A549 (cell line): ENCODE measurements at regions not wholly inside any gene's neighbourhood (a gene's known extent, or its start where the extent isn't known, plus 50 kb on each side); places are given as distances from the start of the nearest gene placed in this dataset.

ENCODE experiments used
- ATAC-seq, 2 experiments: fragments of 200-7000 bp in 1 of 2; fragments of >200 bp in 1 of 2; cut with Nextera tagmentation in 1 of 2; cut with Tn5 transposase in 1 of 2; 3 replicates each; pipeline versions ENCODE4 v1.8.0 to v1.9.1; 2018 to 2020; ENCODE audit warnings: mild to moderate bottlenecking in 1 of 2, moderate library complexity in 1 of 2
- CTCF ChIA-PET: fragments of 300-600 bp; sonication (Branson Sonifier 250); formaldehyde crosslinking; extraction: SDS; loops from one replicate; lab custom pipeline; 2021; ENCODE audit warnings: antibody characterized with exemption, inconsistent platforms; lab: Yijun Ruan, JAX
- POLR2A ChIA-PET: fragments of 350-600 bp; formaldehyde crosslinking; extraction: SDS; loops from one replicate; lab custom pipeline; 2021; ENCODE audit warnings: antibody characterized with exemption, inconsistent platforms; lab: Yijun Ruan, JAX
- DNase-seq, 2 experiments: peaks; one replicate each; pipeline versions ENCODE4 v3.0.0 to v3.0.0-alpha.2; 2011 to 2016; ENCODE audit warnings: low read depth in 1 of 2, low spot score in 1 of 2
- FAIRE-seq: peaks from 2 replicates; lab custom pipeline; 2011; peaks lifted over from hg19 to GRCh38; lab: Jason Lieb, UNC
- H3K27ac ChIP-seq, 2 experiments: fragments of >200 bp; sonication (Bioruptor Twin); formaldehyde crosslinking; 3 replicates each; pipeline ENCODE4 v1.5.1; 2016 to 2017
- H3K4me1 ChIP-seq: fragments of >200 bp; sonication (Bioruptor Twin); formaldehyde crosslinking; 3 replicates; pipeline ENCODE4 v1.6.1; 2016
- H3K4me2 ChIP-seq: fragments of >200 bp; sonication (Bioruptor Twin); formaldehyde crosslinking; 3 replicates; pipeline ENCODE4 v1.6.1; 2016
- H3K4me3 ChIP-seq: fragments of >200 bp; sonication (Bioruptor Twin); formaldehyde crosslinking; 3 replicates; pipeline ENCODE4 v1.5.1; 2016
- H3K9me3 ChIP-seq: fragments of >200 bp; sonication (Bioruptor Twin); formaldehyde crosslinking; 3 replicates; pipeline ENCODE4 v1.6.1; 2016
- CBX2 ChIP-seq: fragments of 200-600 bp; sonication (generic); IDR thresholded peaks from 2 replicates; pipeline ENCODE4 v1.6.1; 2016; ENCODE audit warnings: low read depth, mild to moderate bottlenecking, borderline replicate concordance
- CHD4 ChIP-seq: fragments of 200-600 bp; sonication (generic); IDR thresholded peaks from 2 replicates; pipeline ENCODE4 v1.6.1; 2016; ENCODE audit warnings: antibody characterized with exemption, mild to moderate bottlenecking, borderline replicate concordance
- ELK1 ChIP-seq: fragments of 150-350 bp; IDR thresholded peaks from 2 replicates; pipeline ENCODE4 v1.6.1; 2014; ENCODE audit warnings: low read depth, mild to moderate bottlenecking, low read length
- ESRRA ChIP-seq: fragments of 150-350 bp; IDR thresholded peaks from 2 replicates; pipeline ENCODE4 v1.6.1; 2014; ENCODE audit warnings: mild to moderate bottlenecking, low read length, borderline replicate concordance
- FOXS1 ChIP-seq: fragments of 250-450 bp; sonication (Bioruptor Pico); IDR thresholded peaks from 2 replicates; pipeline ENCODE4 v1.5.0; 2020; ENCODE audit warnings: mild to moderate bottlenecking, moderate library complexity
- HMGXB4 ChIP-seq: fragments of 250-450 bp; sonication (Bioruptor Pico); IDR thresholded peaks from 2 replicates; pipeline ENCODE4 v1.5.0; 2021; ENCODE audit warnings: mild to moderate bottlenecking, moderate library complexity, borderline replicate concordance
- HOXB5 ChIP-seq: fragments of 250-450 bp; sonication (Bioruptor Pico); IDR thresholded peaks from 2 replicates; pipeline ENCODE4 v1.5.0; 2020; ENCODE audit warnings: mild to moderate bottlenecking, moderate library complexity
- JUN ChIP-seq, 2 experiments: fragments of >200 bp; sonication (Bioruptor Twin); formaldehyde crosslinking; IDR thresholded peaks; 2 replicates in 1 of 2; 3 replicates in 1 of 2; pipeline ENCODE4 v1.6.1; 2016 to 2017
- JUNB ChIP-seq: fragments of >200 bp; sonication (Bioruptor Twin); formaldehyde crosslinking; IDR thresholded peaks from 2 replicates; pipeline ENCODE4 v1.6.1; 2016
- KDM1A ChIP-seq: fragments of 200-600 bp; sonication (generic); IDR thresholded peaks from 2 replicates; pipeline ENCODE4 v1.6.1; 2016; ENCODE audit warnings: low read depth, mild to moderate bottlenecking
- MAZ ChIP-seq: fragments of 150-350 bp; IDR thresholded peaks from 2 replicates; pipeline ENCODE4 v1.6.1; 2014; ENCODE audit warnings: antibody characterized with exemption, low read depth, low read length, borderline replicate concordance
- MYC ChIP-seq: IDR thresholded peaks from 2 replicates; pipeline ENCODE4 v1.6.1; 2012; ENCODE audit warnings: mild to moderate bottlenecking, inconsistent platforms, low read length, improper control_type of control experiment, borderline replicate concordance
- RAD21 ChIP-seq, 2 experiments: fragments of >200 bp in 1 of 2; sonication (Bioruptor Twin) in 1 of 2; formaldehyde crosslinking in 1 of 2; IDR thresholded peaks in 1 of 2; conservative IDR thresholded peaks in 1 of 2; 2 replicates in 1 of 2; 3 replicates in 1 of 2; pipeline ENCODE4 v1.6.1; 2012 to 2018; ENCODE audit warnings: inconsistent platforms in 1 of 2
- RCOR1 ChIP-seq: fragments of 150-350 bp; IDR thresholded peaks from 2 replicates; pipeline ENCODE4 v1.6.1; 2014; ENCODE audit warnings: antibody characterized with exemption, low read length, low read depth
- RFX5 ChIP-seq: fragments of 450-650 bp; IDR thresholded peaks from 2 replicates; pipeline ENCODE4 v1.7.1; 2014; ENCODE audit warnings: antibody characterized with exemption, mild to moderate bottlenecking, moderate library complexity
- TP53 ChIP-seq: fragments of 250-450 bp; sonication (Bioruptor Pico); IDR thresholded peaks from 2 replicates; pipeline ENCODE4 v1.5.0; 2021; ENCODE audit warnings: mild to moderate bottlenecking, moderate library complexity
- ZC3H11A ChIP-seq: fragments of 450-650 bp; IDR thresholded peaks from 2 replicates; pipeline ENCODE4 v1.6.1; 2014; ENCODE audit warnings: antibody characterized with exemption, mild to moderate bottlenecking
- ZFP36 ChIP-seq: fragments of 450-650 bp; IDR thresholded peaks from 2 replicates; pipeline ENCODE4 v1.6.1; 2014; ENCODE audit warnings: borderline replicate concordance; ENCODE audit not compliant: partially characterized antibody
- ZNF302 ChIP-seq: fragments of 250-450 bp; sonication (Bioruptor Pico); IDR thresholded peaks from 2 replicates; pipeline ENCODE4 v1.9.0; 2021; ENCODE audit warnings: inconsistent platforms, mild to moderate bottlenecking, moderate library complexity
- ZSCAN20 ChIP-seq: fragments of 250-450 bp; sonication (Bioruptor Pico); IDR thresholded peaks from 2 replicates; pipeline ENCODE4 v1.8.0; 2022; ENCODE audit warnings: mild to moderate bottlenecking, moderate library complexity
- WGBS: methylation state at CpG from one replicate; pipeline ENCODE4 v1.1.6; 2017; ENCODE audit errors: missing lambda C conversion rate; 5-methylcytosine and 5-hydroxymethylcytosine counted together
- TF ChIP-seq, protein P1 (sequence below): IDR thresholded peaks from 2 replicates; pipeline ENCODE4 v1.6.1; 2012
- TF ChIP-seq, protein P2 (sequence below): fragments of 200-600 bp; sonication (generic); IDR thresholded peaks from 2 replicates; pipeline ENCODE4 v1.6.1; 2016; ENCODE audit warnings: antibody characterized with exemption, mild to moderate bottlenecking, moderate library complexity
- TF ChIP-seq, protein P3 (sequence below): IDR thresholded peaks from 2 replicates; pipeline ENCODE4 v1.6.1; 2012

DNA sequence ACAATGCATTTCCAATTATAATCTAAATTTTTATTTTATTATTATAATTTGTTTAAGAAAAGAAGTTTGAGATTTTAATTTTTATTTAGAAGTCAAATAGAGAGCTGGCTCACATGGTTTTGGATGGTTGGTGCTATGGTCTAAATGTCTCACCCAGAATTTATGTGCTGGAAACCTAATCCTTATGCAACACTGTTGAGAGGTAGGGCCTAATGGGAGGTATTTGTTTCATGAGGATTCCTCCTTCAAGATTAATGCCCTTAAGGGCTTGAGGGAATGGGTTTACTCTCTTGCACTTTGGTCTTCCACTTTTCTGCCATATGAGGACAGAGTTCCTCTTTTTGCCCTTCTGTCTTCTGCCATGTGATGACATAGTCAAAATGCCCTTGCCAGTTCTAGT lies 960.5 kb upstream of the IGFBP7 start (continued):
- TF ChIP-seq ELK1 (no peak), MAZ (no peak), ZC3H11A (no peak), ESRRA (no peak), HMGXB4 (CRISPR knock-in tag) (no peak), CHD4 (no peak), JUNB (no peak)
- TF ChIP-seq, protein P1, sequence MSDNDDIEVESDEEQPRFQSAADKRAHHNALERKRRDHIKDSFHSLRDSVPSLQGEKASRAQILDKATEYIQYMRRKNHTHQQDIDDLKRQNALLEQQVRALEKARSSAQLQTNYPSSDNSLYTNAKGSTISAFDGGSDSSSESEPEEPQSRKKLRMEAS: no peak
- TF ChIP-seq, all 56 proteins: peak for 0

DNA sequence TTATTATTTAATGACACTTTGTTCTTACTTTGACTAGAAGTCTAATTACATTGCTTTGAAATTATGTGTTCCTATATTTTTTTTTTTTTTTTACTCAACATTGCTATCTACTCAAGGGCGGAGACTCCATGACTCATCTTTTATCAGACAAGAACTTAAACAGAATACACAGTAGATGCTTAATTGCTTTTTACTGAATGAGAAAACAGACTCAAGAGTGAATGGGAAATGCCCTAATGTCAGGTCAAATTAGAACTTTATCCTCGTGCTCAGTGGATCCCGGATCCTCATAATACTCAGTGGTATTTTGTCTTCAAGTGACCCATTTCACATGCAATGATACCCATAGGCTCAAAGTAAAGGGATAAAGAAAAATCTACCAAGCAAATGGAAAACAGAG lies 954.5 kb upstream of the IGFBP7 start:
- no peak overlapping the region for H3K4me3 ChIP-seq
- no peaks in the 10 kb centered on the region for H3K4me1 ChIP-seq
- CTCF ChIA-PET: no interaction called here
- H3K4me2 ChIP-seq: no peak overlapping the region
- WGBS: 4% methylated on average over 3 of the region's 3 CpGs
- H3K27ac ChIP-seq: no peak overlapping the region
- FAIRE-seq (no peak), ATAC-seq (no peak), DNase-seq (no peak)
- no peaks in the 10 kb centered on the region for H3K9me3 ChIP-seq
- TF ChIP-seq JUN (IDR thresholded peaks at IDR 0.05) (no peak), RAD21 (conservative IDR thresholded peaks at IDR 0.05 in 1 of 2, IDR thresholded peaks at IDR 0.05 in 1 of 2) (no peak), KDM1A (no peak), ESRRA (no peak), CBX2 (no peak), HOXB5 (no peak), ZNF302 (no peak), RFX5 (no peak), FOXS1 (CRISPR knock-in tag) (no peak), MYC (no peak), ZSCAN20 (CRISPR knock-in tag) (no peak), MAZ (no peak), TP53 (no peak), RCOR1 (no peak), ZFP36 (no peak), HMGXB4 (CRISPR knock-in tag) (no peak), ELK1 (no peak)
- TF ChIP-seq, protein P2, sequence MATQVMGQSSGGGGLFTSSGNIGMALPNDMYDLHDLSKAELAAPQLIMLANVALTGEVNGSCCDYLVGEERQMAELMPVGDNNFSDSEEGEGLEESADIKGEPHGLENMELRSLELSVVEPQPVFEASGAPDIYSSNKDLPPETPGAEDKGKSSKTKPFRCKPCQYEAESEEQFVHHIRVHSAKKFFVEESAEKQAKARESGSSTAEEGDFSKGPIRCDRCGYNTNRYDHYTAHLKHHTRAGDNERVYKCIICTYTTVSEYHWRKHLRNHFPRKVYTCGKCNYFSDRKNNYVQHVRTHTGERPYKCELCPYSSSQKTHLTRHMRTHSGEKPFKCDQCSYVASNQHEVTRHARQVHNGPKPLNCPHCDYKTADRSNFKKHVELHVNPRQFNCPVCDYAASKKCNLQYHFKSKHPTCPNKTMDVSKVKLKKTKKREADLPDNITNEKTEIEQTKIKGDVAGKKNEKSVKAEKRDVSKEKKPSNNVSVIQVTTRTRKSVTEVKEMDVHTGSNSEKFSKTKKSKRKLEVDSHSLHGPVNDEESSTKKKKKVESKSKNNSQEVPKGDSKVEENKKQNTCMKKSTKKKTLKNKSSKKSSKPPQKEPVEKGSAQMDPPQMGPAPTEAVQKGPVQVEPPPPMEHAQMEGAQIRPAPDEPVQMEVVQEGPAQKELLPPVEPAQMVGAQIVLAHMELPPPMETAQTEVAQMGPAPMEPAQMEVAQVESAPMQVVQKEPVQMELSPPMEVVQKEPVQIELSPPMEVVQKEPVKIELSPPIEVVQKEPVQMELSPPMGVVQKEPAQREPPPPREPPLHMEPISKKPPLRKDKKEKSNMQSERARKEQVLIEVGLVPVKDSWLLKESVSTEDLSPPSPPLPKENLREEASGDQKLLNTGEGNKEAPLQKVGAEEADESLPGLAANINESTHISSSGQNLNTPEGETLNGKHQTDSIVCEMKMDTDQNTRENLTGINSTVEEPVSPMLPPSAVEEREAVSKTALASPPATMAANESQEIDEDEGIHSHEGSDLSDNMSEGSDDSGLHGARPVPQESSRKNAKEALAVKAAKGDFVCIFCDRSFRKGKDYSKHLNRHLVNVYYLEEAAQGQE: no peak
- TF ChIP-seq, protein P3, sequence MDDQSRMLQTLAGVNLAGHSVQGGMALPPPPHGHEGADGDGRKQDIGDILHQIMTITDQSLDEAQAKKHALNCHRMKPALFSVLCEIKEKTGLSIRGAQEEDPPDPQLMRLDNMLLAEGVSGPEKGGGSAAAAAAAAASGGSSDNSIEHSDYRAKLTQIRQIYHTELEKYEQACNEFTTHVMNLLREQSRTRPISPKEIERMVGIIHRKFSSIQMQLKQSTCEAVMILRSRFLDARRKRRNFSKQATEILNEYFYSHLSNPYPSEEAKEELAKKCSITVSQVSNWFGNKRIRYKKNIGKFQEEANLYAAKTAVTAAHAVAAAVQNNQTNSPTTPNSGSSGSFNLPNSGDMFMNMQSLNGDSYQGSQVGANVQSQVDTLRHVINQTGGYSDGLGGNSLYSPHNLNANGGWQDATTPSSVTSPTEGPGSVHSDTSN: no peak
- POLR2A ChIA-PET: no interaction called here
